ENCODE measurements at regions not wholly inside any gene's neighbourhood (a gene's known extent, or its start where the extent isn't known, plus 50 kb on each side); places are given as distances from the start of the nearest gene placed in this dataset.

GRCh38 chrX:39760930-39761329 lies 336.8 kb downstream of the BCOR start:
- peaks cover 4% of the 10 kb centered on the region for H3K9me3 Mint-ChIP-seq
- TF ChIP-seq CTCF (IDR thresholded peaks at IDR 0.05; ENCODE audit: unreplicated experiment in 3 of 3): no peak
- H3K4me1 Mint-ChIP-seq: peaks cover 79% of the 10 kb centered on the region
- no peaks in the 10 kb centered on the region for H3K27me3 Mint-ChIP-seq (ENCODE audit: low read depth)
- H3K27ac Mint-ChIP-seq: peak overlapping the region; percentile 94 to 99 (median 96)
- H3K36me3 Mint-ChIP-seq (ENCODE audit: low read depth): no peaks in the 10 kb centered on the region
- peak overlapping the region in 1 of 3 experiments; percentile 6 for H3K4me3 Mint-ChIP-seq

GRCh38 chrX:39762266-39762841 lies 335.4 kb downstream of the BCOR start:
- Mint-ChIP-seq H3K27me3 (ENCODE audit: low read depth) (peaks cover under 1% of the 10 kb centered on the region), H3K36me3 (ENCODE audit: low read depth) (no peaks in the 10 kb centered on the region), H3K9me3 (peaks cover 4% of the 10 kb centered on the region), H3K4me1 (peaks cover 80% of the 10 kb centered on the region), H3K4me3 (no peak overlapping the region), H3K27ac (peak overlapping the region in 2 of 3 experiments; percentile 40 to 50)
- TF ChIP-seq CTCF (IDR thresholded peaks at IDR 0.05; ENCODE audit: unreplicated experiment in 3 of 3): no peak

- Mint-ChIP-seq H3K9me3 (peaks cover 4% of the 10 kb centered on the region), H3K4me3 (no peak overlapping the region), H3K36me3 (ENCODE audit: low read depth) (no peaks in the 10 kb centered on the region), H3K4me1 (peaks cover 67% of the 10 kb centered on the region), H3K27me3 (ENCODE audit: low read depth) (peaks cover 7% of the 10 kb centered on the region), H3K27ac (peak overlapping the region; percentile 24 to 38 (median 29))
- no peak for TF ChIP-seq CTCF (IDR thresholded peaks at IDR 0.05; ENCODE audit: unreplicated experiment in 3 of 3)
Measured at GRCh38 chrX:39764441-39764914, 333.3 kb downstream of the BCOR start.

- H3K27ac Mint-ChIP-seq: peak overlapping the region in 2 of 3 experiments; percentile 10 to 29
- peaks cover under 1% of the 10 kb centered on the region for H3K36me3 Mint-ChIP-seq (ENCODE audit: low read depth)
- peaks cover 59% of the 10 kb centered on the region for H3K4me1 Mint-ChIP-seq
- peaks cover 7% of the 10 kb centered on the region for H3K27me3 Mint-ChIP-seq (ENCODE audit: low read depth)
- H3K4me3 Mint-ChIP-seq: no peak overlapping the region
- no peak for TF ChIP-seq CTCF (IDR thresholded peaks at IDR 0.05; ENCODE audit: unreplicated experiment in 3 of 3)
- H3K9me3 Mint-ChIP-seq: no peaks in the 10 kb centered on the region
Measured at GRCh38 chrX:39765327-39765726, 332.4 kb downstream of the BCOR start.

- Mint-ChIP-seq H3K27ac (peak overlapping the region in 2 of 3 experiments; percentile 29 to 64), H3K36me3 (ENCODE audit: low read depth) (peaks cover 3% of the 10 kb centered on the region), H3K4me3 (peak overlapping the region in 1 of 3 experiments; percentile 9), H3K27me3 (ENCODE audit: low read depth) (peaks cover 7% of the 10 kb centered on the region), H3K4me1 (peaks cover 50% of the 10 kb centered on the region), H3K9me3 (no peaks in the 10 kb centered on the region)
- TF ChIP-seq CTCF (IDR thresholded peaks at IDR 0.05; ENCODE audit: unreplicated experiment in 3 of 3): no peak
Measured at GRCh38 chrX:39766085-39766726, 331.6 kb downstream of the BCOR start.

Measured in nephron (organoid).